ENCODE measurements at regions not wholly inside any gene's neighbourhood (a gene's known extent, or its start where the extent isn't known, plus 50 kb on each side); places are given as distances from the start of the nearest gene placed in this dataset.

DNA sequence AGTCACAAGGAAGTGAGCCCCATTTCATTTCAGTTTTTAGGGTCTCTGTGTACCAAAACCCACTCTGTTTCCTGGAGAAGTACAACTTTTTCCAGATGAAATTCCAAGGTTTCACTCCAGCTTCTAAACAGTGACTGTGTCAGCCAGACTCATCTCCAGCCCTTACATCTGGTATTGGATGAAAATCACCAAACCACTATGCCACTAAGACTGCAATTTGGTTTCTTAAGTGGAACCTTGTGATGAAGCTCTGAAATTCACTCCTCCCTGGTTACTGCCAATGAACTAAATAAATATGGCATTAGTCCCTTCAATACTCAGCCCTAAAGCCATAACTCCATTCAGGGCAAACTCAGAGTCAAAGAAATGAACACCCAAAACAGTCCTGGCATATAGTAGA, 211.2 kb upstream of the DAPK1 start:
- H3K9me3 ChIP-seq (ENCODE audit: insufficient read depth, low read depth): no peaks in the 10 kb centered on the region
- H3K27me3 ChIP-seq (ENCODE audit: insufficient read depth, low read depth): no peaks in the 10 kb centered on the region
- no peak for DNase-seq
- no peaks in the 10 kb centered on the region for H3K36me3 ChIP-seq (ENCODE audit: low read depth)
- TF ChIP-seq, protein P1, sequence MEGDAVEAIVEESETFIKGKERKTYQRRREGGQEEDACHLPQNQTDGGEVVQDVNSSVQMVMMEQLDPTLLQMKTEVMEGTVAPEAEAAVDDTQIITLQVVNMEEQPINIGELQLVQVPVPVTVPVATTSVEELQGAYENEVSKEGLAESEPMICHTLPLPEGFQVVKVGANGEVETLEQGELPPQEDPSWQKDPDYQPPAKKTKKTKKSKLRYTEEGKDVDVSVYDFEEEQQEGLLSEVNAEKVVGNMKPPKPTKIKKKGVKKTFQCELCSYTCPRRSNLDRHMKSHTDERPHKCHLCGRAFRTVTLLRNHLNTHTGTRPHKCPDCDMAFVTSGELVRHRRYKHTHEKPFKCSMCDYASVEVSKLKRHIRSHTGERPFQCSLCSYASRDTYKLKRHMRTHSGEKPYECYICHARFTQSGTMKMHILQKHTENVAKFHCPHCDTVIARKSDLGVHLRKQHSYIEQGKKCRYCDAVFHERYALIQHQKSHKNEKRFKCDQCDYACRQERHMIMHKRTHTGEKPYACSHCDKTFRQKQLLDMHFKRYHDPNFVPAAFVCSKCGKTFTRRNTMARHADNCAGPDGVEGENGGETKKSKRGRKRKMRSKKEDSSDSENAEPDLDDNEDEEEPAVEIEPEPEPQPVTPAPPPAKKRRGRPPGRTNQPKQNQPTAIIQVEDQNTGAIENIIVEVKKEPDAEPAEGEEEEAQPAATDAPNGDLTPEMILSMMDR (conservative IDR thresholded peaks at IDR 0.05): no peak
- no peak for TF ChIP-seq EZH2 (IDR thresholded peaks at IDR 0.05; ENCODE audit: low read depth)
- H3K79me2 ChIP-seq (ENCODE audit: low read depth): no peaks in the 10 kb centered on the region
- no peak overlapping the region for H3K4me3 ChIP-seq
- no peaks in the 10 kb centered on the region for H4K20me1 ChIP-seq (ENCODE audit: insufficient read depth)
- no TSS peak for BruUV-seq (replicated peaks)
- no peak overlapping the region for H3K4me2 ChIP-seq
- POLR2A ChIA-PET (ENCODE audit: unreplicated experiment): no interaction called here
- intact Hi-C loops (cut with micrococcal nuclease; ENCODE audit: unreplicated experiment): no loop called here
- H2AFZ ChIP-seq: no peak overlapping the region
- H3K4me1 ChIP-seq (replicated peaks; ENCODE audit: insufficient read depth): 0 out of 2 replicates have a peak, but pooled peaks cover 6% of the 10 kb centered on the region
- no peak overlapping the region for H3K27ac ChIP-seq
- no peaks in the 10 kb centered on the region; the same call in 1 of the 2 replicates for H3K9me2 ChIP-seq (ENCODE audit: insufficient read depth)
- H3F3A ChIP-seq (ENCODE audit: insufficient read depth, low read depth): no peaks in the 10 kb centered on the region
- CTCF ChIA-PET: no interaction called here

DNA sequence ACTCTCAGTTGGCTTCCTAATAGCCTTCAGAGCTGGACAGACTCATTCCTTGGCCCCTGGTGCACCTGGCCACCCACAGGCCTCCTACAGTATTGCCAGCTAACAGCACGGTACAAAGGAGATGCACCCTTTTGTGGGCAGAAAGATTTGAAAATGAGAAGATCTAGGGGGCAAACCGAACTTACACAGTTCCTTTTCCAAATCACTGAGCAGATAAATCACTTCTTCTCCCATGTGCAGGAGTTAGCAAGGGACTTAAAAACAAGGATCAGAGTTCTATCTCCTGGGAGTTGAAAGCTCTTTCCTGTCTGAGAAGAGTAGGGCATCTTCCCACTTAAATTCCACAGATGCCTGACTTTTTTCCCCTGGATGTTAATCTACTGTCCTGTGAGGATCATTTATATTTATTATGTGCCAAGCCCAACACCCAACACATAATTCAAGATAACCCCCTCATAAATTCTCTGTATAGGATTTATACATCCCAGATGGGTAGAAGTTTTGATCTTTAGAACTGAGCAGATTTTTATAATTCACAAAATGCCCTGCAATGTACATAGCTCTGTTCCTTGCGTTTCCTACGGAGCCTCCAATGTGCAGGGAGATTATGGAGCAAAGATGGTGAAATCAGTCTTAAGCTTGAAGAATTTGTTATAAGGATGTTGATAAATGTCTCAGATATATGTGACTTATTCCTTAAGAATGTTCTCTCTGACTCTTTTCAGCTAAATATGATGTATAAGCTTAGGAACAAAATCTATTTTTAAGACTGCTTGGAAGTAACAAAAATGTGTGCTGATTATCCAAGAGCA, 207.2 kb upstream of the DAPK1 start:
- Histone ChIP-seq H3K36me3 (ENCODE audit: low read depth) (no peaks in the 10 kb centered on the region), H3K4me1 (replicated peaks; ENCODE audit: insufficient read depth) (0 out of 2 replicates have a peak, but pooled peaks cover 3% of the 10 kb centered on the region), H3K27ac (no peak overlapping the region), H3K79me2 (ENCODE audit: low read depth) (no peaks in the 10 kb centered on the region), H3K9me2 (ENCODE audit: insufficient read depth) (no peaks in the 10 kb centered on the region; the same call in 1 of the 2 replicates), H3K9me3 (ENCODE audit: insufficient read depth, low read depth) (no peaks in the 10 kb centered on the region), H3K27me3 (ENCODE audit: insufficient read depth, low read depth) (no peaks in the 10 kb centered on the region), H3K4me3 (no peak overlapping the region), H3K4me2 (no peak overlapping the region), H3F3A (ENCODE audit: insufficient read depth, low read depth) (no peaks in the 10 kb centered on the region), H4K20me1 (ENCODE audit: insufficient read depth) (no peaks in the 10 kb centered on the region), H2AFZ (no peak overlapping the region)
- TF ChIP-seq, protein P1 (conservative IDR thresholded peaks at IDR 0.05): peak; percentile 50; the same call in 1 of the 2 replicates
- no peak for TF ChIP-seq EZH2 (IDR thresholded peaks at IDR 0.05; ENCODE audit: low read depth)
- ChIA-PET CTCF (interaction anchor here (0.6 kb wide), 1 partner anchor 868 kb away, joined by 4 read pairs; no protein-coding TSS in a partner anchor), POLR2A (ENCODE audit: unreplicated experiment) (no interaction called here)
- intact Hi-C loops (cut with micrococcal nuclease; ENCODE audit: unreplicated experiment): no loop called here
- DNase-seq: no peak
- BruUV-seq (replicated peaks): no TSS peak

DNA sequence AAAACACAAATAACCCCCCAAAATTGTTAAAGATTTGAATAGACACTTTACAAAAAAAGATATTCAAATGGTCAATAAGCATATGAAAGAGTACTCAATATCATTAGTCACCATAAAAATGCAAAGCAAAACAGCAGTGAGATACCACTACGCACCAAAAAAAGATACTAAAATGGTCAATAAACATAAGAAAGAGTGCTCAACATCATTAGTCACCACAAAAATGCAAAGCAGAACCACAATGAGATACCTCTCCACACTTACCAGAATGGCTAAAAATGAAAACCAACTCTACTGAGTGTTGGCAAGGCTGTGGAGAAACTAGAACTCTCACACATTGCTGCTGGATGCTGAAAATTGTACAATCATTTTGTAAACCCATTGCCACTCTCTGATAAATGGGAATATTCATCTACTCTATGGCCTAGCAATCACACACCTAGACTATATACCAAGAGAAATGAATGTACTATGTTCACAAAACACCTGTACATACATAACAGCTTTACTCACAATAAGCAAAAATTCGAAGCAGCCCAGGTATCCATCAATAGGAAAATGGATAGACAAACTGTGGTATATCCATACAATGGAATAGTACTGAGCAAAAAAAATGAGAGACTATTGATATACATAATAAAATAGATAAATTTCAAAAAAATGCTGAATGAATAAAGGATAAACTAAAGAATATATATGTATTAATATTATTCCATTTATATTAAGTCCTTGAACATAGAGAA, 205.0 kb upstream of the DAPK1 start:
- CTCF ChIA-PET: no interaction called here
- no peak overlapping the region for H2AFZ ChIP-seq
- no peaks in the 10 kb centered on the region for H3K4me1 ChIP-seq (replicated peaks; ENCODE audit: insufficient read depth)
- no peaks in the 10 kb centered on the region for H3K9me2 ChIP-seq (ENCODE audit: insufficient read depth)
- no peaks in the 10 kb centered on the region for H3F3A ChIP-seq (ENCODE audit: insufficient read depth, low read depth)
- no peaks in the 10 kb centered on the region for H3K27me3 ChIP-seq (ENCODE audit: insufficient read depth, low read depth)
- BruUV-seq (replicated peaks): no TSS peak
- POLR2A ChIA-PET (ENCODE audit: unreplicated experiment): no interaction called here
- no peak for DNase-seq
- no peaks in the 10 kb centered on the region for H3K79me2 ChIP-seq (ENCODE audit: low read depth)
- H3K36me3 ChIP-seq (ENCODE audit: low read depth): no peaks in the 10 kb centered on the region
- no peak overlapping the region for H3K4me2 ChIP-seq
- no peaks in the 10 kb centered on the region for H4K20me1 ChIP-seq (ENCODE audit: insufficient read depth)
- no peak for TF ChIP-seq EZH2 (IDR thresholded peaks at IDR 0.05; ENCODE audit: low read depth)
- TF ChIP-seq, protein P1 (conservative IDR thresholded peaks at IDR 0.05): no peak
- H3K9me3 ChIP-seq (ENCODE audit: insufficient read depth, low read depth): no peaks in the 10 kb centered on the region
- no peak overlapping the region for H3K27ac ChIP-seq
- H3K4me3 ChIP-seq: no peak overlapping the region
- intact Hi-C loops (cut with micrococcal nuclease; ENCODE audit: unreplicated experiment): no loop called here
